ENCODE measurements at regions not wholly inside any gene's neighbourhood (a gene's known extent, or its start where the extent isn't known, plus 50 kb on each side); places are given as distances from the start of the nearest gene placed in this dataset.
"Not testable (repeated sequence)": the region's sequence is repeated elsewhere in the genome, so short reads cannot be mapped to it uniquely, and the experiment has no call there.

DNA sequence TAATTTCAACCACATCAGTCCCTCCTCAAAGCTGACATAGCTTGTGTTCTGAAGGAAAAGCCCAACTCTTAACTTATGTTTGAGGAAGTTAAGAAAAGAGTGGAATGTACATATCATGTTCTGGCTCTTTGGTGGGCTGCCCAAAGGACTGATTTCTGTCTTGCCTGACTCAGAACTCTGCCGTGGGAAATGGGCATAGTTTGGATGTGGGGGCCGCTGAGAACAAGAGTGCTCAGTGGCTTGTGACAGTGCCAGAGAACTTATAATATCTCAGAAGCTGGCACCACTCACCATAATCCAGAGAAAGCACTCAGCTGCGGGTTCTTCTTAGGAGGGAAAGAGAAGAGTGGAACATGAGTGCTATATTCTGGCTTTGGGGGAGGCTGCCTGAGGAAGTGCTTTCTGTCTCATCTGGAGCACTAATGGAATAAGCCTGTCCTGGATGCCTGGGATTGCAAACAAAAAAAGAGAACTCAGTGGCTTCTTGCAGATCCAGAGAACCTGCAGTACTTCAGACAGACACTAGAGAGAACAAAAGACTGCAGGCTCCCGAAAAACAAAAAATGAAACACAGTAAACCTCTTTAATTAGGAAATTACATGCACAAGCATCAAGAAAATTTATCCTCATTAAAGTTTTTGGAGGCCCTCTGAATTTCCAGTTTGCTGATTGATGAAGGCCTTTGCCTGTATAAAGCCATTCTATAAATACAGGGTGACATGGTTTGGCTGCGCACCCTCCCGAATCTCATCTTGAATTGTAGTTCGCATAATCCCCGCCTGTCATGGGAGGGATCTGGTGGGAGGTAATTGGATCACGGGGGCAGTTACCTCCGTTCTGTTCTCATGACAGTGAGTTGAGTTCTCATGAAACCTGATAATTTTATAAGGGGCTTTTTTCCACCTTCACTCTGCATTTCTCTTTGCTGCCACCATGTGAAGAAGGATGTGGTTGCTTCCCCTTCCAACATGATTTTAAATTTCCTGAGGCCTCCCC is 207.0 kb downstream of the DMAC1 start:
- no peak for ATAC-seq
- Mint-ChIP-seq H3K27me3 (no peaks in the 10 kb centered on the region), H3K4me3 (no peak overlapping the region), H3K36me3 (ENCODE audit: low read depth) (peaks cover 7% of the 10 kb centered on the region), H3K4me1 (no peaks in the 10 kb centered on the region), H3K27ac (no peak overlapping the region), H3K9me3 (peaks cover 23% of the 10 kb centered on the region)
- DNase-seq, result no peak

GRCh38 chr9:7591501-7591900 is 208.1 kb downstream of the DMAC1 start:
- Mint-ChIP-seq H3K9me3 (peaks cover 23% of the 10 kb centered on the region), H3K27ac (no peak overlapping the region), H3K4me1 (no peaks in the 10 kb centered on the region), H3K27me3 (no peaks in the 10 kb centered on the region), H3K36me3 (ENCODE audit: low read depth) (peaks cover 7% of the 10 kb centered on the region), H3K4me3 (no peak overlapping the region)
- DNase-seq (no peak), ATAC-seq (no peak)

GRCh38 chr9:7580568-7580967 is 219.0 kb downstream of the DMAC1 start:
- DNase-seq (no peak), ATAC-seq (no peak)
- Mint-ChIP-seq H3K27ac (no peak overlapping the region), H3K4me1 (no peaks in the 10 kb centered on the region), H3K4me3 (no peak overlapping the region), H3K9me3 (no peaks in the 10 kb centered on the region), H3K36me3 (ENCODE audit: low read depth) (no peaks in the 10 kb centered on the region), H3K27me3 (no peaks in the 10 kb centered on the region)

DNA sequence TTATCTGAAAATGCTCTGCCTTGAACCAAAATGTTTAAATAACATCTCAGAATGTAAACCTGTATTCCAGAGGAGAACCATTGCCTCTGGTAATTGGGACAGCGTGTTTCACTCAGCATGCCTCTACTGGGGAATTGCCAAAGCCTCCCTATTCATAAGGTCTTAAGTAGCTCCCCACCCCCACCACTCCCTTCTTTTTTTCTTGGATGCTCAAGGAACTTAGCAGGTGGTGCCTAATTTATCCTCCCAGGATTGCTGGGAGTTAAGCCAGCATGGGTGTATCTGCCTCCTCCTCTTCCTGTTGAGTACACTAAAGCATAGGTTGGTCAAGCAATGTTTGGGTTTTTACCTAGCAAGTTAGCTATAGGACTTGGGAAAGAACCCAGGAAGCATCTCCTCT is 220.2 kb downstream of the DMAC1 start:
- Mint-ChIP-seq H3K36me3 (ENCODE audit: low read depth) (no peaks in the 10 kb centered on the region), H3K27ac (no peak overlapping the region), H3K4me1 (no peaks in the 10 kb centered on the region), H3K27me3 (no peaks in the 10 kb centered on the region), H3K9me3 (no peaks in the 10 kb centered on the region), H3K4me3 (no peak overlapping the region)
- ATAC-seq, result no peak
- no peak for DNase-seq

- Mint-ChIP-seq H3K27me3 (no peaks in the 10 kb centered on the region), H3K4me1 (no peaks in the 10 kb centered on the region), H3K4me3 (no peak overlapping the region), H3K9me3 (no peaks in the 10 kb centered on the region), H3K27ac (no peak overlapping the region), H3K36me3 (ENCODE audit: low read depth) (no peaks in the 10 kb centered on the region)
- ATAC-seq, result no peak
- DNase-seq, result no peak
These were observed 220.6 kb downstream of the DMAC1 start for GRCh38 chr9:7578951-7579350.

DNA sequence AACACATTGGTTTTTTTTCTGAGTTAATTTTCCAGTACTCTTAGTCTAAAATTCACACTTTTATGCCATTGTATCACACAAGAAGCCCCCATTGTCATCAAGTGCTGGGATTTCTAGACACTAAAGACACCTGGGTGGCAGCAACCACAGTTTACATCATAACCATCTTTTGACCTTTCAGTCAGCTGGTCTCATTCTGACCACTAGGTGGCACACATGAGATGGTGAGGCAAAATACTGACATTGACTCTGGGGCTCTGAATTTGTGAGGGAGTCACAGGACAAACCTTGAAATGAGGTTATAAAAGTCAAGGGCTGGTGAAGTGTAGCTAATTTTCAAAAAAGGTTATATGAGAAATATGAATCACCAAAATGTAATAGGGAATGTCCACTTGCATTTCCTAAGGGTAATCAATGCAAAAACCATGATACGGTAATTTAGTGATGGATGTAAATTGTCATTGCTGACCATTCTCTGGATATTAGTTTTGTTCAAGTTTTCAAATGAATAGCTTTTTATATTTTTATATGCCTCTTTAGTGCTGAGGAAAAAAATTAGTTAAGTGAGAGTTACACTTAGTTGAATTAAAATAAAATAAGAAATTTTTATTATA is 229.4 kb downstream of the DMAC1 start:
- H3K27ac Mint-ChIP-seq, result no peak overlapping the region
- no peaks in the 10 kb centered on the region for H3K4me1 Mint-ChIP-seq
- H3K27me3 Mint-ChIP-seq, result no peaks in the 10 kb centered on the region
- ATAC-seq, result no peak
- peak; percentile 65 for DNase-seq
- no peaks in the 10 kb centered on the region for H3K9me3 Mint-ChIP-seq
- no peak overlapping the region for H3K4me3 Mint-ChIP-seq
- H3K36me3 Mint-ChIP-seq (ENCODE audit: low read depth), result no peaks in the 10 kb centered on the region

DNA sequence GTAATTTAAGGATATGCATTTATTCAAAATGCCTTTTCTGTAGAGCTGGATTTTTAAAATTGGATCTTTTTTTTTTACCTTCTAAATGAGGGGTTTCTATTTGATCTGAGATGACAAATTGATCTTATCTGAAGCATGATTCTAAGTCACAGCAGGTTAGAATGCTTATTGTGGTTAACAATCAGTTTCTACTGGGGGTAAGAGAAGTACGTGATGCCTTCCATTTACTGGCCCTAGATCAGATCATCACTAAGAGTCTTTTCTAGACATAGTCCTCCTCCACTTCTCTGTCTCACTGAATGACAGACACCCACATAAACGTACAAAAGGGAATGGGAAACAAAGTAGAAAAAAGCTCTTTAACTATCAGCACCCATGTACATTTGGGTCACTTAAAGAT is 231.9 kb downstream of the DMAC1 start:
- H3K36me3 Mint-ChIP-seq (ENCODE audit: low read depth), result no peaks in the 10 kb centered on the region
- no peaks in the 10 kb centered on the region for H3K4me1 Mint-ChIP-seq
- no peak overlapping the region for H3K4me3 Mint-ChIP-seq
- no peaks in the 10 kb centered on the region for H3K9me3 Mint-ChIP-seq
- ATAC-seq (no peak), DNase-seq (no peak)
- no peaks in the 10 kb centered on the region for H3K27me3 Mint-ChIP-seq
- H3K27ac Mint-ChIP-seq, result no peak overlapping the region

- DNase-seq, result no peak
- no peaks in the 10 kb centered on the region for H3K36me3 Mint-ChIP-seq (ENCODE audit: low read depth)
- no peaks in the 10 kb centered on the region for H3K9me3 Mint-ChIP-seq
- H3K4me1 Mint-ChIP-seq, result no peaks in the 10 kb centered on the region
- H3K27me3 Mint-ChIP-seq, result no peaks in the 10 kb centered on the region
- no peak overlapping the region for H3K4me3 Mint-ChIP-seq
- no peak overlapping the region for H3K27ac Mint-ChIP-seq
- no peak for ATAC-seq
These were observed 238.0 kb downstream of the DMAC1 start for GRCh38 chr9:7561527-7562080.

GRCh38 chr9:7560669-7561305 is 238.8 kb downstream of the DMAC1 start:
- DNase-seq (no peak), ATAC-seq (no peak)
- Mint-ChIP-seq H3K9me3 (no peaks in the 10 kb centered on the region), H3K4me1 (no peaks in the 10 kb centered on the region), H3K36me3 (ENCODE audit: low read depth) (no peaks in the 10 kb centered on the region), H3K4me3 (no peak overlapping the region), H3K27ac (no peak overlapping the region), H3K27me3 (no peaks in the 10 kb centered on the region)

DNA sequence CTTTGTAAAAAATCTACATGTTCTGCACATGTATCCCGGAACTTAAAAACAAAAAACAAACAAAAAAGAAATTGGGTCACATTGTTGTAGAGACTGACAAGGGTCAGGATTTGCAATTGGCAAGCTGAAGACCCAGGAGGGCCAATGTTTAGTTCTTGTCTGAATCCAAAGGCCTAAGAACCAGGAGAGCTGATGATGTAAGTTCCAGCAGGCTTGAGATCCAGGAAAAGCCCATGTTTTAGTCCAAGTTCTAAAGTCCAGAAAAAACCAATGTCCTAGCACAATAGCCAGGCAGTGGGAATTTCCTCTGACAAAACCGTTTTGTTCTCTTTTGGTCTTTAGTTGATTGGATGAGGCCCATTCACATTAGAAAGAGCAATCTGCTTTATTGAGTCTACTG is 244.9 kb downstream of the DMAC1 start:
- DNase-seq (no peak), ATAC-seq (no peak)
- peaks cover 10% of the 10 kb centered on the region for H3K27me3 Mint-ChIP-seq
- no peaks in the 10 kb centered on the region for H3K36me3 Mint-ChIP-seq (ENCODE audit: low read depth)
- no peak overlapping the region for H3K4me3 Mint-ChIP-seq
- peaks cover 5% of the 10 kb centered on the region for H3K9me3 Mint-ChIP-seq
- no peak overlapping the region for H3K27ac Mint-ChIP-seq
- H3K4me1 Mint-ChIP-seq, result no peaks in the 10 kb centered on the region

DNA sequence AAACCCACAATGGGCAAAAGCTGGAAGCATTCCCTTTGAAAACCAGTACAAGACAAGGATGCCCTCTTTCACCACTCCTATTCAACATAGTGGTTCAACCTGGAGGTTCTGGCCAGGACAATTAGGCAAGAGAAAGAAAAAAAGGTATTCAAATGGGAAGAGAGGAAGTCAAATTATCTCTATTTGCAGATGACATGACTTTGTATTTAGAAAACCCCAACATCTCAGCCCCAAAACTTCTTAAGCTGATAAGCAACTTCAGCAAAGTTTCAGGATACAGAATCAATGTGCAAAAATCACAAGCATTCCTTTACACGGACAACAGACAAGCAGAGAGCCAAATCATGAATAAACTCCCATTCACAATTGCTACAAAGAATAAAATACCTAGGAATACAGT is 246.9 kb downstream of the DMAC1 start:
- peaks cover 17% of the 10 kb centered on the region for H3K27me3 Mint-ChIP-seq
- not testable (repeated sequence) for H3K4me3 Mint-ChIP-seq; H3K36me3 Mint-ChIP-seq (ENCODE audit: low read depth); H3K27ac Mint-ChIP-seq; H3K9me3 Mint-ChIP-seq; ATAC-seq; DNase-seq; H3K4me1 Mint-ChIP-seq

- ATAC-seq (no peak), DNase-seq (no peak)
- Mint-ChIP-seq H3K36me3 (ENCODE audit: low read depth) (no peaks in the 10 kb centered on the region), H3K9me3 (peaks cover 1% of the 10 kb centered on the region), H3K4me3 (no peak overlapping the region), H3K4me1 (no peaks in the 10 kb centered on the region), H3K27ac (no peak overlapping the region), H3K27me3 (peaks cover 19% of the 10 kb centered on the region)
These were observed 250.3 kb downstream of the DMAC1 start for GRCh38 chr9:7549249-7549648.

GRCh38 chr9:7546261-7546660 is 253.3 kb downstream of the DMAC1 start:
- Mint-ChIP-seq H3K4me1 (no peaks in the 10 kb centered on the region), H3K27ac (no peak overlapping the region), H3K27me3 (peaks cover 15% of the 10 kb centered on the region), H3K4me3 (no peak overlapping the region), H3K36me3 (ENCODE audit: low read depth) (no peaks in the 10 kb centered on the region), H3K9me3 (no peaks in the 10 kb centered on the region)
- ATAC-seq (no peak), DNase-seq (no peak)

GRCh38 chr9:7545371-7546165 is 254.0 kb downstream of the DMAC1 start:
- Mint-ChIP-seq H3K27ac (no peak overlapping the region), H3K27me3 (peaks cover 11% of the 10 kb centered on the region), H3K36me3 (ENCODE audit: low read depth) (no peaks in the 10 kb centered on the region), H3K4me3 (no peak overlapping the region), H3K9me3 (no peaks in the 10 kb centered on the region), H3K4me1 (no peaks in the 10 kb centered on the region)
- ATAC-seq (no peak), DNase-seq (no peak)

All from activated naive CD8-positive, alpha-beta T cell treated with anti-CD3 and anti-CD28 coated beads, Interleukin-2, amount 50 U/mL, for 24 hours (primary cell).